ENCODE measurements at regions not wholly inside any gene's neighbourhood (a gene's known extent, or its start where the extent isn't known, plus 50 kb on each side); places are given as distances from the start of the nearest gene placed in this dataset.

- Mint-ChIP-seq H3K36me3 (ENCODE audit: insufficient read depth) (no peaks in the 10 kb centered on the region), H3K4me1 (no peaks in the 10 kb centered on the region), H3K27me3 (peaks cover 36% of the 10 kb centered on the region), H3K9me3 (no peaks in the 10 kb centered on the region), H3K4me3 (no peak overlapping the region), H3K27ac (ENCODE audit: low read depth) (no peak overlapping the region)
- DNase-seq (ENCODE audit: low spot score in 2 of 2): no peak
- ATAC-seq (replicated peaks; ENCODE audit: extremely low read depth, poor library complexity, severe bottlenecking): no peak
These were observed 204.6 kb downstream of the OPA1 start for GRCh38 chr3:193797566-193797965.

- Mint-ChIP-seq H3K27me3 (peaks cover 32% of the 10 kb centered on the region), H3K9me3 (no peaks in the 10 kb centered on the region), H3K36me3 (ENCODE audit: insufficient read depth) (no peaks in the 10 kb centered on the region), H3K4me3 (no peak overlapping the region), H3K4me1 (no peaks in the 10 kb centered on the region), H3K27ac (ENCODE audit: low read depth) (no peak overlapping the region)
- DNase-seq (ENCODE audit: low spot score in 2 of 2): no peak
- no peak for ATAC-seq (replicated peaks; ENCODE audit: extremely low read depth, poor library complexity, severe bottlenecking)
These were observed 205.0 kb downstream of the OPA1 start for GRCh38 chr3:193798051-193798450.

GRCh38 chr3:193800138-193801043 is 207.4 kb downstream of the OPA1 start:
- Mint-ChIP-seq H3K27ac (ENCODE audit: low read depth) (no peak overlapping the region), H3K4me1 (no peaks in the 10 kb centered on the region), H3K4me3 (no peak overlapping the region), H3K9me3 (no peaks in the 10 kb centered on the region), H3K27me3 (peaks cover 14% of the 10 kb centered on the region), H3K36me3 (ENCODE audit: insufficient read depth) (no peaks in the 10 kb centered on the region)
- DNase-seq (ENCODE audit: low spot score in 2 of 2): no peak
- no peak for ATAC-seq (replicated peaks; ENCODE audit: extremely low read depth, poor library complexity, severe bottlenecking)

GRCh38 chr3:193801097-193801496 is 208.1 kb downstream of the OPA1 start:
- Mint-ChIP-seq H3K36me3 (ENCODE audit: insufficient read depth) (no peaks in the 10 kb centered on the region), H3K27me3 (peaks cover 7% of the 10 kb centered on the region), H3K4me1 (no peaks in the 10 kb centered on the region), H3K9me3 (no peaks in the 10 kb centered on the region), H3K27ac (ENCODE audit: low read depth) (no peak overlapping the region), H3K4me3 (no peak overlapping the region)
- ATAC-seq (replicated peaks; ENCODE audit: extremely low read depth, poor library complexity, severe bottlenecking) (no peak), DNase-seq (ENCODE audit: low spot score in 2 of 2) (no peak)

- H3K36me3 Mint-ChIP-seq (ENCODE audit: insufficient read depth): peaks cover 2% of the 10 kb centered on the region
- no peaks in the 10 kb centered on the region for H3K27me3 Mint-ChIP-seq
- no peaks in the 10 kb centered on the region for H3K9me3 Mint-ChIP-seq
- no peak overlapping the region for H3K4me3 Mint-ChIP-seq
- DNase-seq (ENCODE audit: low spot score in 2 of 2) (no peak), ATAC-seq (replicated peaks; ENCODE audit: extremely low read depth, poor library complexity, severe bottlenecking) (no peak)
- H3K4me1 Mint-ChIP-seq: no peaks in the 10 kb centered on the region
- H3K27ac Mint-ChIP-seq (ENCODE audit: low read depth): no peak overlapping the region
These were observed 210.3 kb downstream of the OPA1 start for GRCh38 chr3:193803288-193803687.

GRCh38 chr3:193805448-193805847 is 212.4 kb downstream of the OPA1 start:
- H3K27ac Mint-ChIP-seq (ENCODE audit: low read depth): no peak overlapping the region
- DNase-seq (ENCODE audit: low spot score in 2 of 2) (no peak), ATAC-seq (replicated peaks; ENCODE audit: extremely low read depth, poor library complexity, severe bottlenecking) (no peak)
- H3K36me3 Mint-ChIP-seq (ENCODE audit: insufficient read depth): peaks cover 2% of the 10 kb centered on the region
- no peaks in the 10 kb centered on the region for H3K27me3 Mint-ChIP-seq
- H3K9me3 Mint-ChIP-seq: no peaks in the 10 kb centered on the region
- no peak overlapping the region for H3K4me3 Mint-ChIP-seq
- no peaks in the 10 kb centered on the region for H3K4me1 Mint-ChIP-seq

GRCh38 chr3:193808317-193808716 is 215.3 kb downstream of the OPA1 start:
- ATAC-seq (replicated peaks; ENCODE audit: extremely low read depth, poor library complexity, severe bottlenecking): no peak
- Mint-ChIP-seq H3K27ac (ENCODE audit: low read depth) (no peak overlapping the region), H3K4me3 (no peak overlapping the region), H3K9me3 (no peaks in the 10 kb centered on the region), H3K27me3 (no peaks in the 10 kb centered on the region), H3K4me1 (no peaks in the 10 kb centered on the region), H3K36me3 (ENCODE audit: insufficient read depth) (peaks cover 2% of the 10 kb centered on the region)
- no peak for DNase-seq (ENCODE audit: low spot score in 2 of 2)

GRCh38 chr3:193809106-193809505 is 216.1 kb downstream of the OPA1 start:
- H3K4me1 Mint-ChIP-seq: no peaks in the 10 kb centered on the region

DNA sequence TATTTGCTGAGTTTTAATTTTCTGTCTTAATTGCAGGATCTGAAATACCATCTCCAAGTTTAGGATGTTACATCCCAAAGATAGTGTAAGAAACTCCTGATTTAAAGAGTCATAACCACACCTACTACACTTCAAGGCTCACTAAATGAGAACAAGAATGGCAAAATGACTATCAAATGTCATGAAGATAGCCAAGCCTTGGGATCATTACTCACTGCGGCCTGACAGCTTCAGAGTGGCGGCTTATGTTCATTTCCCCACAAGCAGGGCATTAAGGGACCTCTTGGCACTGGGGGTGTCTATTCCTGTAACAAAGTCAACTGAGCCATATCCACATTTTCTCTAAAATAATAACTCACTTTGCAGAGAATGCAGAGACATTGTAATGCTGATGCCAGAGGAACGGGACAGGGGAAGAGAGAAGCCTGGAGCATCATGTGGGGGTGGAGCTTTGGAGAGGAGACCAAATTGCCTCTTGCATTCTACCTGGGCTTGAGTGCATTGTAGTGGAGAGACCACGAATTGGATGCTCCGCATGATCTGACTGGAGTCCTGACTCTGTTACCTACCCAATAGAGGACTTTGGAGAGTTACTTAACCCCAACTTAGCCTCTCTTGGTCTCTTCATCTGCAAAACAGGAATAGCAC is 219.2 kb downstream of the OPA1 start:
- Mint-ChIP-seq H3K27ac (ENCODE audit: low read depth) (no peak overlapping the region), H3K36me3 (ENCODE audit: insufficient read depth) (peaks cover 2% of the 10 kb centered on the region), H3K4me3 (no peak overlapping the region), H3K4me1 (no peaks in the 10 kb centered on the region), H3K27me3 (no peaks in the 10 kb centered on the region), H3K9me3 (no peaks in the 10 kb centered on the region)
- no peak for ATAC-seq (replicated peaks; ENCODE audit: extremely low read depth, poor library complexity, severe bottlenecking)
- no peak for DNase-seq (ENCODE audit: low spot score in 2 of 2)

More at GRCh38 chr3:193809106-193809505, 216.1 kb downstream of the OPA1 start:
- no peak overlapping the region for H3K27ac Mint-ChIP-seq (ENCODE audit: low read depth)
- H3K27me3 Mint-ChIP-seq: no peaks in the 10 kb centered on the region
- H3K9me3 Mint-ChIP-seq: no peaks in the 10 kb centered on the region
- peaks cover 2% of the 10 kb centered on the region for H3K36me3 Mint-ChIP-seq (ENCODE audit: insufficient read depth)
- DNase-seq (ENCODE audit: low spot score in 2 of 2) (no peak), ATAC-seq (replicated peaks; ENCODE audit: extremely low read depth, poor library complexity, severe bottlenecking) (no peak)
- H3K4me3 Mint-ChIP-seq: no peak overlapping the region

DNA sequence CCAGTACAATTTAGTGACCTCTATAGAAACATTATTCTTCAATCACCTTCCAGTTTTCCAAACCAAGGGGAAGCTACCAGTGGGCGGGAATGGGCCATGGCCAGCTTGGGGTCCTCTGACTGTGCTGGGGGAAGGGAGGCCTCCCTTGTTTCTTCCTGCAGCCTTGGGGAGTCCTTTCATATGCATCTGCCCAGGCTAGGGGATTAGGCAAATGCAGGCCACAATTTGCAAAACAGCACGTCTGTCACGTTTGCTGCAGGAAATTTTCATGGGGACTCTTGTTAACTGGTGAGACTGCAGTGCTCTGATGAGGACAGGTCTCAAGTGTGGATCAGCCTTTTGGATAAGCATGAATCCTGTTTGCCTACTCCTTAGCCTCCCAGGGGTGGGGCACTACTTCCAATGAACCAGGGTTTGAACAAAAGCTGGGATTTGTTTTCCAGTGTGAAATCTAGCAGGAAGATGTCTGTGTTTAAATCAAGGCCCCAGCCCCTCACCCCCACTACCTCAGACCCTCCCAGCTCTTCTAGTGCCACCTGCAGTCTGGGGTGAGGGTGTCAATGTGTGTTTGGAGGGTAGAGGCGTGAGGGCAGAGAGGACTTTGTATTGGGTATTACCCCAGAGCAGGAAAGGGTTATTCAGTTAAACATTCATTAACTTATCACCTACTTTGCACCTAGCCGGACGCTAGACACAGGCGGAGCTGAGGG is 219.9 kb downstream of the OPA1 start:
- no peaks in the 10 kb centered on the region for H3K36me3 Mint-ChIP-seq (ENCODE audit: insufficient read depth)
- no peak for ATAC-seq (replicated peaks; ENCODE audit: extremely low read depth, poor library complexity, severe bottlenecking)
- H3K27me3 Mint-ChIP-seq: no peaks in the 10 kb centered on the region
- H3K4me3 Mint-ChIP-seq: no peak overlapping the region
- no peaks in the 10 kb centered on the region for H3K4me1 Mint-ChIP-seq
- no peaks in the 10 kb centered on the region for H3K9me3 Mint-ChIP-seq
- H3K27ac Mint-ChIP-seq (ENCODE audit: low read depth): no peak overlapping the region
- DNase-seq (ENCODE audit: low spot score in 2 of 2): no peak

DNA sequence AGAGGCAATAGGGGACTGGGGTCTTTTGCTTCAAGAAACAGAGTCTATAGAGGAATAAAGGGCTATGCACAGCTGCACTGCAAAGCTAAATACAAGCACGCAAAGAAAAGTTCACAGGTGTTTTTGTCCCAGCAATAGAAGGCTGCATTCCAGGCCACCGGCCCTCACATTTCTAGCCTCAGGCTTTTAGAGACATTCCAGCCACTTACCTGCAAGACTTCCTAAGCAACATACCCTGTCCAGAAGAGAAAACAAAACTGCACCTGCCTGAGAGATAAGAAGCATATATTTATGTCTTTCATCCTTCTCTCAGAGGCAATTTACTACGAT is 220.5 kb downstream of the OPA1 start:
- Mint-ChIP-seq H3K27me3 (no peaks in the 10 kb centered on the region), H3K27ac (ENCODE audit: low read depth) (no peak overlapping the region), H3K4me3 (no peak overlapping the region), H3K36me3 (ENCODE audit: insufficient read depth) (no peaks in the 10 kb centered on the region), H3K4me1 (no peaks in the 10 kb centered on the region), H3K9me3 (no peaks in the 10 kb centered on the region)
- DNase-seq (ENCODE audit: low spot score in 2 of 2) (no peak), ATAC-seq (replicated peaks; ENCODE audit: extremely low read depth, poor library complexity, severe bottlenecking) (no peak)

GRCh38 chr3:193814166-193814892 is 221.3 kb downstream of the OPA1 start:
- no peak for DNase-seq (ENCODE audit: low spot score in 2 of 2)
- Mint-ChIP-seq H3K4me1 (no peaks in the 10 kb centered on the region), H3K9me3 (no peaks in the 10 kb centered on the region), H3K27me3 (peaks cover 4% of the 10 kb centered on the region), H3K36me3 (ENCODE audit: insufficient read depth) (no peaks in the 10 kb centered on the region), H3K4me3 (no peak overlapping the region), H3K27ac (ENCODE audit: low read depth) (no peak overlapping the region)
- no peak for ATAC-seq (replicated peaks; ENCODE audit: extremely low read depth, poor library complexity, severe bottlenecking)

All from central memory CD8-positive, alpha-beta T cell (primary cell).